CD4-positive, alpha-beta T cell treated with Interleukin-6 for 4 hours (primary cell): ENCODE measurements at regions not wholly inside any gene's neighbourhood (a gene's known extent, or its start where the extent isn't known, plus 50 kb on each side); places are given as distances from the start of the nearest gene placed in this dataset.
"Not testable (repeated sequence)": the region's sequence is repeated elsewhere in the genome, so short reads cannot be mapped to it uniquely, and the experiment has no call there.

ENCODE experiments used
- DNase-seq: peaks from one replicate; pipeline ENCODE4 v3.0.0-alpha.2; 2020; ENCODE audit warnings: mixed read lengths

DNA sequence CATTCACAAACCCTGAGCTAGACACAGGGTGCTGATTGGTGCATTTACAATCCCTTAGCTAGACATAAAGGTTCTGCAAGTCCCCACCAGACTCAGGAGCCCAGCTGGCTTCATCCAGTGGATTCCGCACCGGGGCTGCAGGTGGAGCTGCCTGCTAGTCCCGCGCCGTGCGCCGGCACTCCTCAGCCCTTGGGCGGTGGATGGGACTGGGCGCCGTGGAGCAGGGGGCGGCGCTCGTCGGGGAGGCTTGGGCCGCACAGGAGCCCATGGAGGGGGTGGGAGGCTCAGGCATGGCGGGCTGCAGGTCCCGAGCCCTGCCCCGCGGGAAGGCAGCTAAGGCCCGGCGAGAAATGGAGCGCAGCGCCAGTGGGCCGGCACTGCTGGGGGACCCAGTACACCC, 725.7 kb downstream of the TBC1D22A start:
- not testable (repeated sequence) for DNase-seq

GRCh38 chr22:47486569-47487312, 724.3 kb downstream of the TBC1D22A start:
- no peak for DNase-seq

GRCh38 chr22:47484960-47485569, 722.6 kb downstream of the TBC1D22A start:
- DNase-seq: no peak

- DNase-seq: no peak
Observed at GRCh38 chr22:47476231-47476630, 713.8 kb downstream of the TBC1D22A start.

- DNase-seq: no peak
Observed at GRCh38 chr22:47474895-47475294, 712.4 kb downstream of the TBC1D22A start.

DNA sequence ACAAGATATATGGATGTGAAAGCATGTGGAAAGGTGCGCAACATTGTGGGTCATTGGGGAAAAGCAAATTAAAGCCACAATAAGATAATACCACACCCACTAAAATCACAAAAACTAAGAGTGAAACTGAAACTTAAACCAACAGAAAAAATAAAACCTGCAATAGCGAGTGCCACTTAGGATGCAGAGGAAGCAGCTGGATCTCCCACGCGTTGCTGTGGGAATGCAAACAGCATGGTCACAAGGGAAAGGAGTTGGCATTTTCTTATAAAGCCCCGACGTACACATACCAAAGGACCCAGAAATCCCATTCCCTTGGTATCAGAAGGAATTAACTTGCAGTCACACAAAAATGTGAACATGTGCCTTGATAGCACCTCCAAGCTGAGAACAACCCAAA, 712.0 kb downstream of the TBC1D22A start:
- no peak for DNase-seq

DNA sequence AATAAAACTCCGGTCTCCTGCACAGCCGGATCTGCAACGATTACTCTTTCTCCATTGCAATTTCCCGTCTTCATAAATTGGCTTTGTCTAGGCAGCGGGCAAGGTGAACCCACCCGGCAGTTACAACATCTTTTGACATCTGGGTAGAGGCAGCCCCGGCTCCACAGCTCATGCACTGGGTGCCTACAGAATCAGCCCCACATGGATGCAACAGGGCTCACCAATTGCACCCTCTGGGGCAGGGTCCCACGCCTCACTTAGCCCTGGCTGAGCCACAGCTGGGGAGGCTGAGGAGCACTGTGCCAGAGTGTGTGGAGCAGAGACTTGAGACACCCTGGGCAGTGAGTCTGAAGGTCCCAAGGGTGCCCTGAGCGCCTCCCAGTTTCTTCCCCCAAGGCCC, 710.2 kb downstream of the TBC1D22A start:
- DNase-seq: no peak

- no peak for DNase-seq
Observed at GRCh38 chr22:47471406-47471805, 709.0 kb downstream of the TBC1D22A start.

GRCh38 chr22:47465809-47466208, 703.4 kb downstream of the TBC1D22A start:
- no peak for DNase-seq

DNA sequence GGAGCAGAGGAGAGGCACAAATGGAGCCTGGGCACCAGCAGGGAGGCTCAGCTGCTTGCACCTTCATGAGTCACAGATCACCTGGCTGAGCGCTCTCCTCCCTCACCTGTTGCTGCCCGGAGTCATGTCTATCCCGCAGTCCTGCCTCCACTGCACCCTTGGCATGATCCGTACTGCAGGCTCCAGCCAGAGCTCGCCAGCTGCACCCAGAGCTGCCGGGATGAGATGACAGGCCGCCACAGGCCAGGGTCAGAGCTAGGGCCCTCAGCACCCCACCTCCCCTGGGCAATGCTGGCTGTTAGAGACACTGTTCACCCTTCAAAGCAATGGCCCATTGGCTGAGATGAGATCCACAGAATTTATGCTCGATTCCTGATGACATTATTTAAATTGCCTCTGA, 702.8 kb downstream of the TBC1D22A start:
- no peak for DNase-seq

DNA sequence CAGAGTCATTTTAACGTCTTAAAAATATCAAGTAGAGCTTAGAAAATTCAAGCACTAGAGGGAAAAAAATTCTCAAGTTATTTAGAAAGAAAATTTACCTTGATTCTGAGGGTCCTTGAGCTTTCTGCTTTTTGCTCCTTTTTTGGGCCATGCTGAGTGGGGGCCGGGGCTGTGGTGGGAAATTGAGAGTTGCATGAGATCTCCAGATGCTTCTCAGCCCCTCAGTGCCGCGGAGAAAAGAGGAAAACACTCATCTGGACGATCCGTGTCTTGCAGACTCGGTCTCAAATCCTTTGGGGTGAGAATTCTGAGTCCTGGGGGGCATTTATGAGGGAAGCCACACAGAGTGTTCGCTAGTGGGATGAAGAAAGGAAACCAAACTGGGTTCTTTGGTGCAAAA, 700.8 kb downstream of the TBC1D22A start:
- no peak for DNase-seq

DNA sequence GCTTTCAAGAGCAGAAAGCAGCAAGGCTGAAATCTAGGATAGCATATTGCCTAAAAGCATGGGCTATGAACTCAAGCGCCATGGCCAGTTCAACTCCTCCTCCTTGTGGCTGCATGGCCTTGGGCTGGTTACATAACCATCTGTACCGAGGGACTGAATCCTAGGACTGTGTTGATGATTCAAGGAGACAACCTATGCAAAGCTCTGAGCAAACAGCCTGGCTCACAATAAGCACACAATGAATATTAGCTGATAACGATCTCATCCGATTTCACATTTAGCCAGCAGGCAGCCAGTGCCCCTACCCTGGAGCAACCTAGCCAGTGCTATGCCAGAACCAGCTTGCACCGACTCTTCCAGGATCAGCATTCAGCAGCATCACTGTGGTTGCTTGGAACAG, 698.4 kb downstream of the TBC1D22A start:
- DNase-seq: no peak

DNA sequence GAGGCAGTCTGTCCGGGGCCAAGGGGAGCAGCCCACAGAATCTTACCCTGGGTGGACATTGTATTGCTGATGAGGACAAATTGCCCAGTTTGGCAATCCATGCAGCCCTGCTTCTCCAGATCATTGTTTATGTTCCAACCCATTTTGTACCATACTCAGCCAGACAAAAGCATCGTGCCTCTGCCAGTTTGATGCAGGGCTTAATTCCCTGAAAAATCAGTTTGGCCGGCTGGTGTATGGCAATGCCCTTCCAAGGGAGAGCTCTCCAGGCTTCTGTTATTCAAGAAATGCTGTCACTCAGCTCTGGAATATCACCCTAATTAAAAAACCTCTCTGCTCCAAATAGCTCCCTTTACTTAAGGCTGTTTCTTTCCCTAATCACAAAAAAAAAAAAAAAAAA, 697.7 kb downstream of the TBC1D22A start:
- DNase-seq: no peak

GRCh38 chr22:47458348-47458747, 695.9 kb downstream of the TBC1D22A start:
- no peak for DNase-seq

DNA sequence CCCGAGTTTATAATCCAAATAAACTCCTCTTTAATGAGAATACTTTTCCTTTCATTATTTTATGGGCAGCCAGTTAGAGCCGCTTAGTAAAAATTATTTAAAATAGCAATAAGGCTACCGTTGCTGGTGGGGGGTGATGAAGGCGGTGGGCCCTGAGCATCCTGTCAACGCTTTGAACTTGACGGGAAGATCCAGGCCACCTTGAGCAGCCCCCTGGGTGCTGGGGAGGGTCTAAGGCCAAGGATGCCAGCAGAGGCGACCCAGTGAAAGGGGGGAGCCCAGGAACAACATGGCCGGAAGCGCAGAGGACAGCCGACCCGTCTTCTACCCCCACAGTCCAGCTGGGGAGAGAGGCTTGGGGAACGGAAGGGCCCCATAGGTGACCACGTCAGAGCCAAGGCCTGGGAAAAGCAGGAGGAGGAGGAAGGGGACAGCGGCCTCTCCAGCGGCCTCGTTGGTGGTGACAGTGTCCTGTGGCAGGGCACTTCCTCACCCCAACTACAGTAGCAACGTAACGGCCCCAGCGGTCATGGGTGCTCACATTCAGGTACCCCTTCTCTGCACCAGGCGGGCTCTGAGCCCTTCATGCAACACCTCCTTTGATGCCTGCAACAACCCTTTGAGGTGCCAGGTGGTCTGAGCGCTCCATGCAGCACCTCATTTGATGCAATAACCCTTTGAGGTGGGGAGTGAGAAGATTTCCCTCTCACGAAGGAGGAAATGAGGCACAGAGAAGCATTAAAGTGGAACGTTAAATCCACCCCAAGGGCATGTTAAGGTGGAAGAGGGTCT, 695.3 kb downstream of the TBC1D22A start:
- no peak for DNase-seq

DNA sequence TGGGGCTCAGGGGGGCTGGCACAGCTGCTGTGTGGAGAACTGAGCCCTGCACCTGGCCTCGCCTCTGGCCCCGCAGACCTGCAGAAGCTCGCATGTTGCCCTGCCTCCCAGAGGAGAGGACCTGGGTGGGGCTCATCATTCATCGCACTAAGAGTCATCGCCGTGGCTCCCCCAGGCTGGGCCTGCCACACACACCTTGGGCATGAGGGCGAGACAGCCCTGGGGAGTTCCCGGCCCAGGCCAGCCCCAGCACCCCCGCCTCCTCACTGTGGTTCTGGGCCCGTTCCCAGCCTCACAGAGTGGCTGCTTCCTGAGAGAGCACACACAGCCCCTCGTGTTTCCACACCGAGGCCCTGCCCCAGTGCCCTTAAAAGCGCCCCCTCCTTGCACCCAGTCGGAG, 694.6 kb downstream of the TBC1D22A start:
- DNase-seq: no peak

DNA sequence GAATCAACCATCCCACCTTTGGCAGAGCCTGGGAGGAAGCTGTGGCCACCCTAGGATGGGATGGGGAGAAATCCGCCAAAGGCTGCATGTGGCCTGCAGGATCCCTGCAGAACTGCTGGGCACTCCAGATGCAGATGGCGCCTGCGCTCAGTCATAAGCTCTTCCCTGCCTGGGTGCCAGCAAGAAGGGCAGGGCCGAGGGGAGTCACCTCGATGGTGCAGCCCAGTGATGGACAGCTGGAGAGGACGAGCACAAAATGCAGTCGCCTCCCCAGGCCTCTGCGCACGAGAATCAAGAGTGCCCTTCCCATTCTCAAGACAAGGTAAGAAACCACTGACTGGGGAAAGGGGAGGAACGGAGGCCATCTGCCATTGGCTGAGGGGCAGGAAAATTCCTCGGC, 693.6 kb downstream of the TBC1D22A start:
- DNase-seq: no peak

DNA sequence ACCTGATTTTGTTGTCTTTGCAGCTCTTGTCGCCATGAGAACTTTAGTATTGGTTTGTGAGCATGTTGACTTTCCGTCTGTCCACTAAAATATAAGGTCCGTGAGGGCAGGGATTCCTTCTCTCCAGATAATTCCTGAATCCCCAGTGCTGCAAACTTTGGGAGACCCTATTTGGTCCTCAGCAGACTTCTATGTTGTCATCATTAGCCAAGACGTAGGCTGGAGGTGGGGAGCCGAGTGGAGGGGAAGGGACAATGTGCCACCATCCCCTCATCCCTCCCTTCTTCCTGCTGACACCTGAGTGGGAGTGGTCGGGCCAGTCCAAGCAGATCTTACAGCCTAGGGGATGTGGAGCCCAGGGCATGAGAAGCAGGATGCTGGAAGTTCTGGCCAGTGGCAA, 690.6 kb downstream of the TBC1D22A start:
- no peak for DNase-seq

DNA sequence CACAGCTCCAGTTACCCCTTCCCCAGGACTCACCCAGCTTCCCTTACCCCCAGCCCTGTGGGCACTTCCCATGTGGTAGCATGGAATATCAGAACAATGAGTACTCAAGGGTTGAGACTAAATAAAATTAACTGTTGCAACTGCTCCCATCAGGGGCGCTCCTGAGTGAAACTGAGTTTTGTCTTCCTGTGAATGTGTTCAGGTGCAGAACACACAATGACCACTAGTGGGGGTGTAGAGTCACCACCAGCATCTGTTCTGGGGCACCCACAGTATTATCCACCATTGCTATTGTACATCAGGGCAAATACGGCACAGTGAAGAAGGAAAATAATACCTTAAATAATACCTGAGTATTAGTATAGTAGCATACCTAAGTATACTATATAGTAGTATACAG, 689.7 kb downstream of the TBC1D22A start:
- no peak for DNase-seq

DNA sequence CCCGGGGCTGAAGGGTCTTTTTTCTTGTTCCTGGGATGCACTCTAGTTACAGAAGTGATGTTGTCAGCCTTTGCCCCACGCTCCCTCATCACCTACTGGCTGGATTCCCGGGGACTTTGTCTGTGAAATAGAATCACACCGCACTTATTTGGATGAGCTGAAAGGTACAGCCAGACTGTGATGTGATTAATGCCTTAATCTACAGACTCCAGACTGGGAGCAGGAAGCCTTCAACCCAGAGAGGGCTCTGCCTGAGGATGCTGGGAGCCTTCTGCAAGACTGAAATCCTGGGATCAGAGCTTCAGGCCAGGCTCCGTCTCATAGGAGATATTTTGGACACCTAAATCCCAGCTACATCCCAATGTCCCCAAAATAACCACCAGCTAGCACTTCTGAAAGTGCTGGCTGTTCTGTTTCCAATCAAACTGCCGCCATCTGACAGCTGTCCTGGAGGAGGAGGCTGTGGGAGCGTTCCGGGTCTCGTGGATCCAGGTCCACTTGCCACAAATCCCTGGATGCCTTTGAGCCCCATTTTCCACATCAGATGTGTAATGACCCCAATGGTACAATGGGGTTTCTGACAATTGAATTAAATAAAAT, 688.5 kb downstream of the TBC1D22A start:
- DNase-seq: no peak

GRCh38 chr22:47449508-47450270, 687.2 kb downstream of the TBC1D22A start:
- DNase-seq: no peak
